ENCODE measurements at regions not wholly inside any gene's neighbourhood (a gene's known extent, or its start where the extent isn't known, plus 50 kb on each side); places are given as distances from the start of the nearest gene placed in this dataset.

- Histone ChIP-seq H3K4me1 (no peaks in the 10 kb centered on the region), H3K27ac (no peak overlapping the region)
- DNase-seq, result no peak
These were observed 255.9 kb upstream of the SMIM21 start for GRCh38 chr18:75683426-75683825.

GRCh38 chr18:75681538-75682115 is 254.1 kb upstream of the SMIM21 start:
- no peak overlapping the region for H3K27ac ChIP-seq
- no peak overlapping the region for H3K4me3 ChIP-seq
- no peaks in the 10 kb centered on the region for H3K36me3 ChIP-seq
- H3K9me3 ChIP-seq (replicated peaks), result no peaks in the 10 kb centered on the region
- no peaks in the 10 kb centered on the region for H3K4me1 ChIP-seq
- DNase-seq, result no peak
- H3K27me3 ChIP-seq, result no peaks in the 10 kb centered on the region

More at GRCh38 chr18:75683426-75683825, 255.9 kb upstream of the SMIM21 start:
- Histone ChIP-seq H3K36me3 (no peaks in the 10 kb centered on the region), H3K27me3 (no peaks in the 10 kb centered on the region), H3K4me3 (no peak overlapping the region), H3K9me3 (replicated peaks) (no peaks in the 10 kb centered on the region)

- no peak overlapping the region for H3K27ac ChIP-seq
- DNase-seq, result no peak
These were observed 251.8 kb upstream of the SMIM21 start for GRCh38 chr18:75679331-75679730.

GRCh38 chr18:75678627-75679026 is 251.1 kb upstream of the SMIM21 start:
- Histone ChIP-seq H3K4me3 (no peak overlapping the region), H3K27ac (no peak overlapping the region), H3K36me3 (no peaks in the 10 kb centered on the region), H3K27me3 (no peaks in the 10 kb centered on the region), H3K9me3 (replicated peaks) (no peaks in the 10 kb centered on the region), H3K4me1 (no peaks in the 10 kb centered on the region)
- DNase-seq, result no peak

More at GRCh38 chr18:75679331-75679730, 251.8 kb upstream of the SMIM21 start:
- no peaks in the 10 kb centered on the region for H3K27me3 ChIP-seq
- no peaks in the 10 kb centered on the region for H3K36me3 ChIP-seq
- H3K4me3 ChIP-seq, result no peak overlapping the region
- no peaks in the 10 kb centered on the region for H3K9me3 ChIP-seq (replicated peaks)
- H3K4me1 ChIP-seq, result no peaks in the 10 kb centered on the region

- no peaks in the 10 kb centered on the region for H3K27me3 ChIP-seq
- no peak for DNase-seq
- no peaks in the 10 kb centered on the region for H3K9me3 ChIP-seq (replicated peaks)
- H3K27ac ChIP-seq, result no peak overlapping the region
- H3K36me3 ChIP-seq, result no peaks in the 10 kb centered on the region
- H3K4me1 ChIP-seq, result no peaks in the 10 kb centered on the region
- no peak overlapping the region for H3K4me3 ChIP-seq
These were observed 250.4 kb upstream of the SMIM21 start for GRCh38 chr18:75677696-75678455.

GRCh38 chr18:75660932-75661331 is 233.4 kb upstream of the SMIM21 start:
- Histone ChIP-seq H3K9me3 (replicated peaks) (no peaks in the 10 kb centered on the region), H3K4me1 (no peaks in the 10 kb centered on the region), H3K27me3 (no peaks in the 10 kb centered on the region), H3K27ac (no peak overlapping the region), H3K36me3 (no peaks in the 10 kb centered on the region), H3K4me3 (no peak overlapping the region)
- no peak for DNase-seq

GRCh38 chr18:75659535-75660023 is 232.1 kb upstream of the SMIM21 start:
- no peaks in the 10 kb centered on the region for H3K9me3 ChIP-seq (replicated peaks)
- H3K27me3 ChIP-seq, result no peaks in the 10 kb centered on the region
- no peaks in the 10 kb centered on the region for H3K36me3 ChIP-seq
- no peak overlapping the region for H3K4me3 ChIP-seq
- DNase-seq, result no peak
- no peak overlapping the region for H3K27ac ChIP-seq
- H3K4me1 ChIP-seq, result no peaks in the 10 kb centered on the region

- Histone ChIP-seq H3K27me3 (no peaks in the 10 kb centered on the region), H3K9me3 (replicated peaks) (no peaks in the 10 kb centered on the region), H3K4me3 (no peak overlapping the region), H3K4me1 (no peaks in the 10 kb centered on the region), H3K36me3 (no peaks in the 10 kb centered on the region), H3K27ac (no peak overlapping the region)
- no peak for DNase-seq
These were observed 230.8 kb upstream of the SMIM21 start for GRCh38 chr18:75658330-75658729.

- no peaks in the 10 kb centered on the region for H3K27me3 ChIP-seq
- H3K36me3 ChIP-seq, result no peaks in the 10 kb centered on the region
- no peak overlapping the region for H3K4me3 ChIP-seq
- no peaks in the 10 kb centered on the region for H3K9me3 ChIP-seq (replicated peaks)
- DNase-seq, result no peak
- H3K4me1 ChIP-seq, result no peaks in the 10 kb centered on the region
- no peak overlapping the region for H3K27ac ChIP-seq
These were observed 229.2 kb upstream of the SMIM21 start for GRCh38 chr18:75656563-75657247.

- no peak overlapping the region for H3K4me3 ChIP-seq
- no peak for DNase-seq
- H3K27me3 ChIP-seq, result no peaks in the 10 kb centered on the region
- H3K36me3 ChIP-seq, result no peaks in the 10 kb centered on the region
- H3K4me1 ChIP-seq, result no peaks in the 10 kb centered on the region
- no peak overlapping the region for H3K27ac ChIP-seq
- H3K9me3 ChIP-seq (replicated peaks), result no peaks in the 10 kb centered on the region
These were observed 228.5 kb upstream of the SMIM21 start for GRCh38 chr18:75656035-75656434.

- DNase-seq, result no peak
- Histone ChIP-seq H3K27me3 (no peaks in the 10 kb centered on the region), H3K4me1 (no peaks in the 10 kb centered on the region), H3K4me3 (no peak overlapping the region), H3K36me3 (no peaks in the 10 kb centered on the region), H3K27ac (no peak overlapping the region), H3K9me3 (replicated peaks) (no peaks in the 10 kb centered on the region)
These were observed 227.6 kb upstream of the SMIM21 start for GRCh38 chr18:75654851-75655751.

- H3K9me3 ChIP-seq (replicated peaks), result no peaks in the 10 kb centered on the region
- H3K27me3 ChIP-seq, result no peaks in the 10 kb centered on the region
- no peak overlapping the region for H3K27ac ChIP-seq
- no peaks in the 10 kb centered on the region for H3K4me1 ChIP-seq
- DNase-seq, result no peak
- H3K4me3 ChIP-seq, result no peak overlapping the region
- H3K36me3 ChIP-seq, result no peaks in the 10 kb centered on the region
These were observed 226.9 kb upstream of the SMIM21 start for GRCh38 chr18:75654386-75654785.

- Histone ChIP-seq H3K4me3 (no peak overlapping the region), H3K27me3 (no peaks in the 10 kb centered on the region), H3K9me3 (replicated peaks) (no peaks in the 10 kb centered on the region), H3K36me3 (no peaks in the 10 kb centered on the region), H3K27ac (no peak overlapping the region), H3K4me1 (no peaks in the 10 kb centered on the region)
- no peak for DNase-seq
These were observed 225.0 kb upstream of the SMIM21 start for GRCh38 chr18:75652528-75652927.

GRCh38 chr18:75644871-75645270 is 217.4 kb upstream of the SMIM21 start:
- Histone ChIP-seq H3K27me3 (no peaks in the 10 kb centered on the region), H3K27ac (no peak overlapping the region), H3K4me3 (no peak overlapping the region), H3K9me3 (replicated peaks) (no peaks in the 10 kb centered on the region), H3K4me1 (no peaks in the 10 kb centered on the region), H3K36me3 (no peaks in the 10 kb centered on the region)
- DNase-seq, result no peak

Measured in SJCRH30 (cell line).